GM19238 (cell line): ENCODE measurements at regions not wholly inside any gene's neighbourhood (a gene's known extent, or its start where the extent isn't known, plus 50 kb on each side); places are given as distances from the start of the nearest gene placed in this dataset.
A peak's percentile ranks its signal among the peaks of the same experiment; 100 is the strongest.
"Not testable (repeated sequence)": the region's sequence is repeated elsewhere in the genome, so short reads cannot be mapped to it uniquely, and the experiment has no call there.

Experiments
- DNase-seq: peaks from one replicate; pipeline ENCODE4 v3.0.0; 2011; ENCODE audit warnings: low spot score; ENCODE audit not compliant: insufficient read length

- DNase-seq: no peak
Observed at GRCh38 chr1:193480755-193481154, 294.3 kb upstream of the B3GALT2 start.

GRCh38 chr1:193479187-193479586, 292.8 kb upstream of the B3GALT2 start:
- peak; percentile 16 for DNase-seq

- no peak for DNase-seq
Observed at GRCh38 chr1:193476748-193477147, 290.3 kb upstream of the B3GALT2 start.

- no peak for DNase-seq
Observed at GRCh38 chr1:193473932-193474331, 287.5 kb upstream of the B3GALT2 start.

- no peak for DNase-seq
Observed at GRCh38 chr1:193472838-193473398, 286.5 kb upstream of the B3GALT2 start.

- no peak for DNase-seq
Observed at GRCh38 chr1:193472430-193472829, 286.0 kb upstream of the B3GALT2 start.

GRCh38 chr1:193471981-193472380, 285.6 kb upstream of the B3GALT2 start:
- DNase-seq: no peak

GRCh38 chr1:193463326-193463932, 277.0 kb upstream of the B3GALT2 start:
- no peak for DNase-seq

GRCh38 chr1:193462629-193463320, 276.4 kb upstream of the B3GALT2 start:
- no peak for DNase-seq

- DNase-seq: no peak
Observed at GRCh38 chr1:193458628-193459027, 272.2 kb upstream of the B3GALT2 start.

- DNase-seq: no peak
Observed at GRCh38 chr1:193457676-193458075, 271.3 kb upstream of the B3GALT2 start.

GRCh38 chr1:193456811-193457280, 270.4 kb upstream of the B3GALT2 start:
- no peak for DNase-seq

GRCh38 chr1:193451606-193452005, 265.2 kb upstream of the B3GALT2 start:
- no peak for DNase-seq

GRCh38 chr1:193451001-193451400, 264.6 kb upstream of the B3GALT2 start:
- no peak for DNase-seq

- no peak for DNase-seq
Observed at GRCh38 chr1:193448682-193449461, 262.5 kb upstream of the B3GALT2 start.

GRCh38 chr1:193443886-193444285, 257.5 kb upstream of the B3GALT2 start:
- no peak for DNase-seq

- no peak for DNase-seq
Observed at GRCh38 chr1:193438771-193439170, 252.4 kb upstream of the B3GALT2 start.

- no peak for DNase-seq
Observed at GRCh38 chr1:193438312-193438711, 251.9 kb upstream of the B3GALT2 start.

GRCh38 chr1:193437785-193438184, 251.4 kb upstream of the B3GALT2 start:
- no peak for DNase-seq

GRCh38 chr1:193437333-193437732, 250.9 kb upstream of the B3GALT2 start:
- DNase-seq: not testable (repeated sequence)

GRCh38 chr1:193435781-193436180, 249.4 kb upstream of the B3GALT2 start:
- DNase-seq: no peak

- no peak for DNase-seq
Observed at GRCh38 chr1:193434319-193434718, 247.9 kb upstream of the B3GALT2 start.
